Neural progenitor cell (in vitro differentiated cells): ENCODE measurements at regions not wholly inside any gene's neighbourhood (a gene's known extent, or its start where the extent isn't known, plus 50 kb on each side); places are given as distances from the start of the nearest gene placed in this dataset.

Source experiments
- DNase-seq: peaks from one replicate; pipeline ENCODE4 v3.0.0-alpha.2; 2016; ENCODE audit warnings: low spot score
- H2AFZ ChIP-seq: fragments of 200-600 bp; sonication (generic); replicated peaks from 2 replicates; pipeline ENCODE4 v1.6.1; 2016; ENCODE audit warnings: antibody characterized with exemption
- H3F3A ChIP-seq: fragments of 200-600 bp; sonication (generic); 2 replicates; pipeline ENCODE4 v1.6.1; 2016; ENCODE audit warnings: antibody characterized with exemption, low read depth
- H3K27ac ChIP-seq: fragments of 200-600 bp; sonication (generic); 2 replicates; pipeline ENCODE4 v1.5.1; 2016; ENCODE audit warnings: mild to moderate bottlenecking
- H3K27me3 ChIP-seq: fragments of 200-600 bp; sonication (generic); 2 replicates; pipeline ENCODE4 v1.6.1; 2016; ENCODE audit warnings: mild to moderate bottlenecking, moderate library complexity
- H3K36me3 ChIP-seq: fragments of 200-600 bp; sonication (generic); 2 replicates; pipeline ENCODE4 v1.5.1; 2016
- H3K4me1 ChIP-seq: fragments of 200-600 bp; sonication (generic); 2 replicates; pipeline ENCODE4 v1.6.1; 2016; ENCODE audit warnings: mixed run types
- H3K4me2 ChIP-seq: fragments of 200-600 bp; sonication (generic); 2 replicates; pipeline ENCODE4 v1.6.1; 2016
- H3K4me3 ChIP-seq: fragments of 200-600 bp; sonication (generic); 2 replicates; pipeline ENCODE4 v1.5.1; 2016
- H3K79me2 ChIP-seq: fragments of 200-600 bp; sonication (generic); 2 replicates; pipeline ENCODE4 v1.6.1; 2016; ENCODE audit warnings: low read depth
- H3K9ac ChIP-seq: fragments of 200-600 bp; sonication (generic); 2 replicates; pipeline ENCODE4 v1.6.1; 2016
- H3K9me3 ChIP-seq: fragments of 200-600 bp; sonication (generic); 2 replicates; pipeline ENCODE4 v1.5.1; 2016; ENCODE audit warnings: low read depth
- H4K20me1 ChIP-seq: fragments of 200-600 bp; sonication (generic); 2 replicates; pipeline ENCODE4 v1.6.1; 2016; ENCODE audit warnings: low read depth
- H3K27ac Mint-ChIP-seq: 3 replicates; pipeline ENCODE4 v1.8.0; 2021; ENCODE audit warnings: mixed read lengths
- H3K27me3 Mint-ChIP-seq: 2 replicates; pipeline ENCODE4 v1.8.0; 2022; ENCODE audit warnings: low read depth, mild to moderate bottlenecking, inconsistent platforms, moderate library complexity, mixed read lengths; ENCODE audit not compliant: insufficient read depth
- H3K36me3 Mint-ChIP-seq: 3 replicates; pipeline ENCODE4 v1.8.0; 2021; ENCODE audit warnings: mixed read lengths
- H3K4me1 Mint-ChIP-seq: 3 replicates; pipeline ENCODE4 v1.8.0; 2021; ENCODE audit warnings: mixed read lengths
- H3K4me3 Mint-ChIP-seq: 3 replicates; pipeline ENCODE4 v1.8.0; 2021; ENCODE audit warnings: mild to moderate bottlenecking, moderate library complexity, mixed read lengths
- H3K9me3 Mint-ChIP-seq: 3 replicates; pipeline ENCODE4 v1.8.0; 2020; ENCODE audit warnings: mixed read lengths
- EZH2 ChIP-seq: fragments of 200-600 bp; sonication (generic); IDR thresholded peaks from 2 replicates; pipeline ENCODE4 v1.6.1; 2017; ENCODE audit warnings: antibody characterized with exemption, mild to moderate bottlenecking, moderate library complexity
- EZH2phosphoT487 ChIP-seq: fragments of 200-600 bp; sonication (generic); IDR thresholded peaks from 2 replicates; pipeline ENCODE4 v1.6.1; 2017; ENCODE audit warnings: antibody characterized with exemption
- TF ChIP-seq, protein P1 (sequence below): fragments of 200-600 bp; sonication (generic); IDR thresholded peaks from 2 replicates; pipeline ENCODE4 v1.5.1; 2017; ENCODE audit warnings: antibody characterized with exemption, mild to moderate bottlenecking

DNA sequence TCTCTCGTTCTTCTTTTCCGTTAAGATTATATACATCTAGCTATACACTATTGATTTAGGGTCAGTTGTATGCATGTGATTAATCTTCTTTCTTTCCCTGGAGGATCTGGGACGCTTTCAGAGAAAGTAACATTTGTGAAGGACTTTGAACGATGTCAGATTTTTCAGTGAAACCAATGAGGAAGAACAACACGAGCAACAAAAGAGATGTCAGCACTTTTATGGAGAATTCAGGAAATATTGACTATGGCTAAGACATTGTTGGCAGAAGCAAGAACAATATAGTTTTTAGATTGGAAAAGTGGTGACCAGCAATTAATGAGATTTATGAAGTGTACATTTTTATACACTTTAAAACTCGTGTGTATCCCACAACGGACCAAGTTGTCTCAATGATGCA lies 355.5 kb downstream of the TGFB2 start:
- Mint-ChIP-seq H3K27ac (no peak overlapping the region), H3K4me3 (no peak overlapping the region), H3K9me3 (no peaks in the 10 kb centered on the region), H3K36me3 (no peaks in the 10 kb centered on the region), H3K4me1 (no peaks in the 10 kb centered on the region), H3K27me3 (no peaks in the 10 kb centered on the region)
- Histone ChIP-seq H4K20me1 (no peaks in the 10 kb centered on the region), H3K9ac (no peak overlapping the region), H3K27me3 (no peaks in the 10 kb centered on the region), H3F3A (no peaks in the 10 kb centered on the region), H2AFZ (no peak overlapping the region), H3K36me3 (no peaks in the 10 kb centered on the region), H3K4me2 (no peak overlapping the region), H3K9me3 (no peaks in the 10 kb centered on the region), H3K27ac (no peak overlapping the region), H3K4me1 (no peaks in the 10 kb centered on the region), H3K4me3 (no peak overlapping the region), H3K79me2 (no peaks in the 10 kb centered on the region)
- DNase-seq = no peak
- TF ChIP-seq, protein P1, sequence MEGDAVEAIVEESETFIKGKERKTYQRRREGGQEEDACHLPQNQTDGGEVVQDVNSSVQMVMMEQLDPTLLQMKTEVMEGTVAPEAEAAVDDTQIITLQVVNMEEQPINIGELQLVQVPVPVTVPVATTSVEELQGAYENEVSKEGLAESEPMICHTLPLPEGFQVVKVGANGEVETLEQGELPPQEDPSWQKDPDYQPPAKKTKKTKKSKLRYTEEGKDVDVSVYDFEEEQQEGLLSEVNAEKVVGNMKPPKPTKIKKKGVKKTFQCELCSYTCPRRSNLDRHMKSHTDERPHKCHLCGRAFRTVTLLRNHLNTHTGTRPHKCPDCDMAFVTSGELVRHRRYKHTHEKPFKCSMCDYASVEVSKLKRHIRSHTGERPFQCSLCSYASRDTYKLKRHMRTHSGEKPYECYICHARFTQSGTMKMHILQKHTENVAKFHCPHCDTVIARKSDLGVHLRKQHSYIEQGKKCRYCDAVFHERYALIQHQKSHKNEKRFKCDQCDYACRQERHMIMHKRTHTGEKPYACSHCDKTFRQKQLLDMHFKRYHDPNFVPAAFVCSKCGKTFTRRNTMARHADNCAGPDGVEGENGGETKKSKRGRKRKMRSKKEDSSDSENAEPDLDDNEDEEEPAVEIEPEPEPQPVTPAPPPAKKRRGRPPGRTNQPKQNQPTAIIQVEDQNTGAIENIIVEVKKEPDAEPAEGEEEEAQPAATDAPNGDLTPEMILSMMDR = no peak
- TF ChIP-seq EZH2 (no peak), EZH2phosphoT487 (no peak)

- Histone ChIP-seq H3K79me2 (no peaks in the 10 kb centered on the region), H3K9me3 (no peaks in the 10 kb centered on the region), H3K36me3 (no peaks in the 10 kb centered on the region), H4K20me1 (no peaks in the 10 kb centered on the region), H3K4me3 (no peak overlapping the region), H3K27ac (no peak overlapping the region), H3K27me3 (no peaks in the 10 kb centered on the region), H2AFZ (no peak overlapping the region), H3K4me1 (no peaks in the 10 kb centered on the region), H3K9ac (no peak overlapping the region), H3F3A (no peaks in the 10 kb centered on the region), H3K4me2 (no peak overlapping the region)
- no peaks in the 10 kb centered on the region for H3K27me3 Mint-ChIP-seq
- no peak for DNase-seq
- TF ChIP-seq EZH2 (no peak), EZH2phosphoT487 (no peak)
- TF ChIP-seq, protein P1 = no peak
- no peak overlapping the region for H3K4me3 Mint-ChIP-seq
- H3K9me3 Mint-ChIP-seq = no peaks in the 10 kb centered on the region
- H3K4me1 Mint-ChIP-seq = no peaks in the 10 kb centered on the region
- no peaks in the 10 kb centered on the region for H3K36me3 Mint-ChIP-seq
- H3K27ac Mint-ChIP-seq = no peak overlapping the region
Observed at GRCh38 chr1:218701131-218701530, 356.0 kb downstream of the TGFB2 start.

DNA sequence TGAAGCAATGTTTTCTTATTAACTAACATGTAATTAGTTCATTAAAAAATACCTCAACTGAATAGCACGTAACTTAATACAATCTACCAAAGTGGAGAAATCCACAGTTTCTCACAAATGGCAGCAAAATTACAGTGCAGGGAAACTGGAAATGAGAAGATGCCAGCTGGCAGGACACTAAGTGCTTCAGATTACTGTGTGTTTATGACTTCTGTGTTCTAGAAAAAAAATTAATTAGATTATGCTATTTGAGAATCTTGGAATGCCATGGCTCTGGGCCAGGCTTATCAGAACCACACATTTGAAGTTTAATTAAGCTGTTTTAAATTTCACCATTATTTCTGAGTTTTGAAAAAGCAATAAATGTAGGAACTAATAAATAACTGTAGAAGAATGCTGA lies 357.6 kb downstream of the TGFB2 start:
- Mint-ChIP-seq H3K4me3 (no peak overlapping the region), H3K36me3 (no peaks in the 10 kb centered on the region), H3K27me3 (no peaks in the 10 kb centered on the region), H3K9me3 (peaks cover 2% of the 10 kb centered on the region), H3K4me1 (no peaks in the 10 kb centered on the region), H3K27ac (no peak overlapping the region)
- Histone ChIP-seq H2AFZ (no peak overlapping the region), H3K79me2 (no peaks in the 10 kb centered on the region), H3K9me3 (no peaks in the 10 kb centered on the region), H4K20me1 (no peaks in the 10 kb centered on the region), H3K9ac (no peak overlapping the region), H3K4me3 (no peak overlapping the region), H3K4me2 (no peak overlapping the region), H3K27me3 (no peaks in the 10 kb centered on the region), H3F3A (no peaks in the 10 kb centered on the region), H3K27ac (no peak overlapping the region), H3K4me1 (no peaks in the 10 kb centered on the region), H3K36me3 (no peaks in the 10 kb centered on the region)
- TF ChIP-seq, protein P1 = no peak
- TF ChIP-seq EZH2phosphoT487 = no peak
- TF ChIP-seq EZH2 = no peak
- DNase-seq = no peak

DNA sequence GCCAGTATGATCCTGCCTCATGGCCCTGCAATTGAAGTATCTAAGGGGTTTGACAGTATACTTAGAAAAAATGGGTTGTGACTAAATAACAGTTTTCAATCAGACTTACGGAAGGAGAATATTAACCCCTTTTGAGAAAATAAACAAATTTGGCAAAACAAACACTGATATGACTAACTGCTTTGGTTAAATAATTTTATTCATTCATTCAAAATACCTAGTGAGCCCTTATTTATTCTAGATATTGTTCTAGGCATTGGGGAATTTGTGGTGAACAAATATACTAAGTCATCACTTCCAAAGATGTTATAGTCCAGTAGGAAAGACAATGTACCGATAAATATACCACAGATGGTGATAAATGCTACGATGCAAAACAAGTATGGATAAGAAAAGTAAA lies 358.7 kb downstream of the TGFB2 start:
- Mint-ChIP-seq H3K4me1 (no peaks in the 10 kb centered on the region), H3K4me3 (no peak overlapping the region)
- no peaks in the 10 kb centered on the region for H3K4me1 ChIP-seq

More for the DNA sequence above, 358.7 kb downstream of the TGFB2 start:
- Histone ChIP-seq H3F3A (no peaks in the 10 kb centered on the region), H3K79me2 (no peaks in the 10 kb centered on the region), H3K36me3 (no peaks in the 10 kb centered on the region), H4K20me1 (no peaks in the 10 kb centered on the region), H3K4me3 (no peak overlapping the region), H3K9ac (no peak overlapping the region), H2AFZ (no peak overlapping the region), H3K27ac (no peak overlapping the region), H3K4me2 (no peak overlapping the region), H3K27me3 (no peaks in the 10 kb centered on the region), H3K9me3 (no peaks in the 10 kb centered on the region)
- Mint-ChIP-seq H3K27ac (no peak overlapping the region), H3K27me3 (no peaks in the 10 kb centered on the region), H3K9me3 (peaks cover 2% of the 10 kb centered on the region), H3K36me3 (no peaks in the 10 kb centered on the region)
- TF ChIP-seq EZH2 (no peak), EZH2phosphoT487 (no peak)
- TF ChIP-seq, protein P1 = no peak
- no peak for DNase-seq
